Inferior parietal cortex (tissue), 1 donor: ENCODE measurements at regions not wholly inside any gene's neighbourhood (a gene's known extent, or its start where the extent isn't known, plus 50 kb on each side); places are given as distances from the start of the nearest gene placed in this dataset.
A peak's percentile ranks its signal among the peaks of the same experiment; 100 is the strongest.

Experiments
- DNase-seq: peaks from one replicate; pipeline ENCODE4 v3.0.0-alpha.2; 2016; ENCODE audit errors: extremely low spot score

DNA sequence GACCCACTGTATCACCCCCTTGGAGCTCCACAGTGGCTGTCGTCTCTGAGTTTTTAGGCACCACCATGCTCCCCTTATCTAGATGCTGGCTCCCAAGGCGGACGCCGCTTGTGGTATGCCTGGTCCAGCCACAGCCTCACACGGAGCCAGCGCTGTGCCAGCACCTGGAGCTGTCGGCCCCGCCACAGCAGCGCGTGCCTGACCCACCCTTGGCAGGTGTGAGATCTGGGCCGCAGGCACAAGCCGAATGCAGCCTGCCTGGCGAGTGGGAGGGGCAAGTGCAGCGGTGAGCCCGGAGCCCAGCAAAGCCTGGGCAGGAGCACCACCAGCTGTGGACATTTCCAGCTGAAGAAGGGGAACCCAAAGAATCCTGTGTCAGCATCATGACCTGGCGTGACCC, 91.9 kb upstream of the BACE2 start:
- no peak for DNase-seq

DNA sequence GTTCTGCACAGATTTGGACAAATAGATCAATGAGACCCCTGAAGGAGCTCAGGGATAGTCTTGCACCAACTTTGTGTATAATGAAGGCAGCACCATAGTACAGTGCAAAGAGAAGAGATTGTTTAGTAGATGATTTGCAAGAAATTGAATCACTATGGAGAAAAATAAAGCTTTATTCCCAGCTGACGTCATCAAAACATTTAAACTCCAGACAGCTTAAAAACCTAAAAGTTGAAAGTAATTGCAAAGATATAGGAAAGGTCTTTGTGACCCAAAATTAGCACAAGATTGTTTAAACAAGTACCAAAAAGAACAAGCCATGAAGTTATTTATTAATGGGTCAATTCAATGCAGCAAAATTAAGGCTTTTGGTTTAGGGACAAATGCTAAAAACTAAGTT, 88.8 kb upstream of the BACE2 start:
- no peak for DNase-seq

DNA sequence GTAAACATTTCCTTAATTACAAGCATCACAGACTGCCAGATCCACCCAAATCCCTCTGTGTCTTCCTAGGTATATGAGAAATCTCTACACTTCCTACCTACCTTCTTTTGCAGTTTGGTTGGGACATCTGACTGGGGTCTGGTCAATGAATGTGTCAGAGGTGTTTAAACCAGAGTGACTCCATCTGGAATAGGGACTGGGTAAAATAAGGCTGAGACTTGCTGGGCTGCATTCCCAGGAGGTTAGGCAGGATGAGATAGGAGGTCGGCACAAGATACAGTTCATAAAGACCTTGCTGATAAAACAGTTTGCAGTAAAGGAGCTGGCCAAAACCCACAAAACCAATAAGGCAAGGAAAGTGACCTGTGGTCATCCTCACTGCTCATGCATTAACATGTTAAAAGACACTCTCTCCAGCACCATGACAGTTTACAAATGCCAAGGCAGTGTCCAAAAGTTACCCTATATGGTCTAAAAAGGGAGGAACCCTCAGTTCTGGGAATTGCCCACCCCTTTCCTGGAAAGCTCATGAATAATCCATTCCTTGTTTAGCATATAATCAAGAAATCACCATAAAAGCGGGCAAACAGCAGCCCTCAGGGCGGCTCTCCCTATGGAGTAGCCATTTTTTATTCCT, 87.4 kb upstream of the BACE2 start:
- DNase-seq, result no peak

DNA sequence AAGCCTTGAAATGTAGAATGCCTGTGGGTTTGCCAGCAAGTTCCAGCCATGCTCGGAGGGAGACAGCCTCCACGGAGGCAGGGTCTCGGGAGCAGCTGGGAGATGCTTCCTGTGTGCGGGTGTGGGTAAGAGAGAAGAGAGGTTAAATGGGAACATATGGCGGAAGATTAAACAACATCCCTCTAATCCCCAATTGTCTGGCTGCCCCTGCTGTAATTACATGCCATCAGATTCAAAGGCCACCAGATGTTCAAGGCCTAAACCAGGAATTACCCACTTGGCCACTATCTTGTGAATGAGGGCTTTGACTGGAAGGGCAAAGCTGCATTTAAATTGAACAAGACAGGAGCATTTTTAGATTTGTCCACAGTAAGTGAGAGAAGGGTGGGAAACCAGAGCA, 81.4 kb upstream of the BACE2 start:
- DNase-seq, result no peak

DNA sequence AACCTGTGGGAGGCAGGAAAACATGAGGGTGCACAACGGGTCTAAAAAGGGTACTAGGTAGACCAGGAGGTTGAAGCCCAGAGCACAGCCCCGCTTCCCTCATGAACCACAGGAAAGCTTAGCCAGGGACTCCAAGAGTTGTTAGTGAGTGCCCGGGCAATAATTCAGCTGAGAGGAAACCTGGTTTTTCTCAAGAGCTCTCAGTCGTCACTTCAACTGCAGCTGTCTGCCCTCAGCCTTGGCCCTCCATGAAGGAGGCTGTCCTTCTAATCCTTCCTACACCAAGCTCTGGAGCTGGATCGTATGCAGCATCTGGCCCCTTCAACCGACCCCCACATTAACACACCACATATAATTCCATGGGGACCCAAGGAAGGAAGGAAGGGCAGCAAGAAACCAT, 77.0 kb upstream of the BACE2 start:
- no peak for DNase-seq

DNA sequence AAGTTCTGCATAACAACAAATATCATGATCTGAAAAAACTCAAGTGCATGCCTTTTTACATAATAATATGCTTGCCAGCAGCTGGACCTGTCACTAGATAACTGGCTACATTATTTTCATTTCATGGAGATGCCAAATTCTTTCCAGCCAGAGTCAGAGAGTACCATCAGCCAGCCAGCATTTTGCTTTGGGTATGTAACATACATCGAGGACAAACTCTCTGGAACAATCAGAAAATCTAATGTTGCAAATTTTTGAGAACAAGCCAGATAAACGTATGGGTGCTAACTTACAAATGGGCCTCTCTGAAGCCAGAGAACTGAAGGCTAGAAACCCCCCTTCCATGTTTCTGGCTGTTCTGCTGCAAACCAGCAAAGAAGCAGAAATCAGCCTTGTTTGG, 76.3 kb upstream of the BACE2 start:
- DNase-seq, result no peak

DNA sequence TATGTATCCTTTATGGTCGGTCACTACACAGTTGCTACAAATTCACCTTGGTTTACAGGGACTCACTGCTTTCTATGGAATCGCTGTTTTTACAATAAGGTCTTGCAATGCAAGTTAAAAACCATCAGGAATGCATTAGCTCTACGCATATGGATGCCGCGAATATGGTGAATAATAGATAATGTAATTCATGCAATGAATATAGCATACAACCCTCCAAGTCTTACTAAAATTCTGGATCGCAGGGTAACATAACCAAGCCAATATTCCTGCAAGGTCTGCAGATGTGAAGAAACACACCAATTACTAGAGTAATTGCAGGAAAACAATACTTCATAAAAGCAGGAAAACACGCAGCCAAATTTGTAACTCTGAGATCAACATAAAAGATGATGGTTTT, 75.6 kb upstream of the BACE2 start:
- DNase-seq, result no peak

DNA sequence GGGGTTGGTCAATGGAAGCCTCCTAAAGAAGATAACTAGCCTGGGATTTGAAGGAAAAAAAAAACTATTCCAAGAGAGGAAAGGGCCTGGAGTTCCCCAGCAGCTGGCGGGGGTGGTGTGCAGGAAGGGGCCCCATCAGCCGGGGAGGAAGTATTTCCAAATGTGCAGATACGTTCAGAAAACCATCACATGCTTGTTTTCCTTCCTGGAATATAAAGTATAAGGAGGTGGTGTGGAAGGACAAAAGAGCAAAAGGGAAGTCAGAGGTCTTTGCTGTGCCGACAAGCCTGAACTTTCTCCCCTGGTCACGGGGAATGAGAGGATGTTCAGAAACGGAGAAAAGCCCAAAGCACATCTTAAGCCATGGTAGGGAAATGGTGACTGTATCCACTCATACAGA, 72.0 kb upstream of the BACE2 start:
- DNase-seq, result no peak

DNA sequence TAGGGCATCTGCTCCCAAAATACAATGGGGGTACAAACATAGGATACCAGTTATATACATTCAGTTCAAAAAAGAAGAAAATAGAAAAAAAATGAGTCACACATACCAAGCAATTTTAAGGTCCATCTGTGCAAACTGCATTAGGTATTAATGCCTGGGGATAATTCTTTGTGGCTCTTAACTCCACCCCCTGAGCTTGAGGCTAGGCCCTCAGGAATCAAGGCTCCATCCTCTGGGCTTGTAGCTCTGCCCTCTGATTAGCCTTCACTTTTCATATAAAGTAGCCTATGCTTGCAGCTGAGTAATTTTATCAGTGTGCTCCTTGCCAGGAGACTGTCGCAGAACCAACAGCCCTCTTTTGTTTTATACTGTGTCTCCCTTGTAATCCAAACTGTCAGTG, 69.9 kb upstream of the BACE2 start:
- DNase-seq, result no peak

DNA sequence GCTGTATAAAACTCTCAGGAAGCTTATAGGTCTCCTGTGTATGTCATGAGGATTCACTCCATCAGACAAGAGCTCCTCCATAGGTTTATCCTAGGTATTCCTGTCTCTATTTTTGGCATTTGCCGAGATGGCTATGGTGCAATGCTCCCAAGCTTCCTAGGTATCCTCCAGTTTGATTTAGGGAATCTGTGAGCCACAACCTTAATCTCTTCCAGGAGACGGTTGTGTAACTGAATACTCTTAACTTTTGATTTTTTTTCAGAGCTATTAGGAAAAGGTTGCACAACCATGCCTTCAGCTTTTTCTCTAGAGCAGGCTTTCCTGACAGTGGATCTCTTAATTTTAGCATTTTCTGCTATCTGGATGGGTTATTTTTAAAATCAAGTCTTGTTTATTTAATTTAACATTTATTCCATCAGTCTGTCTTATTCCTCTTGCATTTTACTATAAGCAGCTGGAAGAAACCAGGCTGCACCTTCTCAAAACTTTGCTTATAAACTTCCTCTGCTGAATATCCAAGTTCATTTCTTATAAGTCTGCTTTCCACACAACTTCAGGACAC, 69.4 kb upstream of the BACE2 start:
- DNase-seq, result no peak

DNA sequence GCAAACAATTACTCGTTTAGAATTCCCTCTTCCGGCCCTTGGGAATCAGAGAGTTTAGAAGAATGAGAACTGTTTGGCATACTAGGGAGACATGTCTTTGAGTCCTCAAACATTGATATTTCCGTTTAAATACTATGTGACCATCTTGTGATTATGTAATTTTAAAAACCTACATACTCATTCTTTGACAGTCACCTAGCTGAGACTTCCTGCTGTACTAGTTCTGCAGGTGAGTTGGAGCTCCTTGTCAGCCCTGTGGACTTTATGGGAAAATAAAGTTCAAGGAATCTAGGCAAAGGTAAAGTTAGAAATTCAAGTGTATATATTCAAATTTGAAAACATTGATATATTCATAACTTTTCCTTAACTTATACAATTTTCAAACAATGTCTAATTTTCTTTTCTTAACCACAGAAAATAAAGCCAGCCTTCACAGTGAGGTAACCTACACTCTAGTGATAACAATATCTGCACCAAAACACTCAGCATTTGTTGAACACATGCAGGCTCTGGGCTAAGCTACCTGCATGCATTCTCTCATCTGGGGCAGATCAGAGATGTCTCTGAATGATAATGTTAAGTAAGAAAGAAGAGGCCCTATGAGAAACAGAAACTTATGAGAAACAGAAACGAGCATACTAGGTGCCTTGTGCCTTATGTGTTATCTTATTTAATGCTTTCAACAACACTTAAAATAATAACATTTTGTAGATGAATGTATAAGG, 67.0 kb upstream of the BACE2 start:
- DNase-seq, result no peak

DNA sequence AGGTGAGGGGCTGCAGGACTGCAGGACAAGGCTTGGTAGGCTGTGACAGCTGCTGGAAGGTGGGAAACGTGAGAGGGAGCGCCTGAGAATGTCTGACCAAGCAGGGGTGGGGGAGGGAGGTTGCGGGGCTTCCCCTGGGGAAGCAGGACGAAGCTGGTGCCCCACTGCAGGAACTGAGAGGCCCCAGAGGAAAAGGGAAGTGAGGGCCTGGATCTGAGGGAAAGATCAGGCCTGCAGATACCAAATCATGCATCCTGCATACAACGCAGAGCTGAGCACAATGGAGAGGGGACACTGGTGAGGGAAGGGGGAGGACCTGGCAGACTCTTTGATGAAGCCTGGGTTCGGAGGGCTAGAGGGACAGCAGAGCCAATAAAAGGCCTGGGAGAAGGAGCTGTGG, 65.7 kb upstream of the BACE2 start:
- no peak for DNase-seq

DNA sequence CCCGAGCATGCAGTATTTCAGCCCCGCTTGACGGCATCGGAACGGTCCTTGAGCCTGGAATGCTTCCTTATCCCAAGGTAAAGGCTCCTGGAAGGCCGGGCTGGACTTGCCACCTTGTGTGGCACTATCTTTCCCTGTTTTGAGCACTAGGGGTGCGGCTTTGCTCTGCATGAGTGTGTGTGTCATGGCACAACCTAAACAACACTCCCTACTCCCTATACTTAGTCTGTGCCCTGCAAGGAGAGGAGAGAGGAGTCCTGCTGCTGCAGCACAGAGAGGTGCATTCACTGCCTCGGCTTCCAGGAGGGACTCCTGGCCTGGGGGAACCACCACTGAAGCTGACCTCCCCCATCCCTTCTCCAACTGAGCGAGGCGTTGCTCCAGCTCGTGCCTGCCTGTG, 60.4 kb upstream of the BACE2 start:
- no peak for DNase-seq

DNA sequence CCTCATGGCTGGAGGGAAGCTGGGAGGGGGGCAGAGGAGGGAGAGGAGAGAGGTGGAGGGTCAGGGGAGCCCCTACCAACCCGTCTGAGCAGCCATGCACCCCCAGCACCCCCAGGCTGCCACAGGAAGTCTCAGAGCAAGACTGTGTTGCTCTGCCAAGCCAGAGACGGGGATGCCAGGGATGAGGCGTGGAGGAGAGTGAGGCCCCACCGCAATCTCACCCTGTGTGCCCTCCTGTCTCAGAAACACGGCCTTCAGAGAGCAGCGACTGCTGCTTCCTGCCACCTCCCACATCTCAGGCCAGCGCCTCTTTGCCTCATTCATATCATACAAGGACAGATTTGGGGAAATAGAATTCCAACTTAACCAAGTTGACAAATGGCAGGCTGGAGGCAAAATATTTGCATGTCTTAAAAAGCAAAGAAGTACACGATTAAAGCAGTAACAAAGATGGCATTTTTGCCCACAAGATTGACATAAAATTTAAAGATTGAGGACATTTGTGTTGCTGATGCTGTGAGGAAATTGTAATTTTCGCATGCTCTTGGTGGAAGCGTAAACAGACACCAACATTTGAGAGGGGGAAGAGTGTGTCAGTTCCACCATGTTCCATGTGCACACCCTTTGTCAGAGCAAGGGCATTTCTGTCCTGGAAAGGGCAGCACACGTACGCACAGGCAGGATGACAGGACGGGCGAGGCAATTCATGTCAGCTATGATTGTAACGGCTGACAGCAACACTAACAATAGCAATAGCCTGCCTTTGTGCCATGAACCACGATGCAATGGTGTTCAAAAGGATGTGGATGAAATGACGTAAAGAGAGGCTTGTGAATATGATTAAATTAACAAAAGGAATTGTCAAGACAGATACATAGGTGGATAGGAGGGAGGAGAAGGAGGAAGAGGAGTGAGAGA, 59.0 kb upstream of the BACE2 start:
- no peak for DNase-seq

DNA sequence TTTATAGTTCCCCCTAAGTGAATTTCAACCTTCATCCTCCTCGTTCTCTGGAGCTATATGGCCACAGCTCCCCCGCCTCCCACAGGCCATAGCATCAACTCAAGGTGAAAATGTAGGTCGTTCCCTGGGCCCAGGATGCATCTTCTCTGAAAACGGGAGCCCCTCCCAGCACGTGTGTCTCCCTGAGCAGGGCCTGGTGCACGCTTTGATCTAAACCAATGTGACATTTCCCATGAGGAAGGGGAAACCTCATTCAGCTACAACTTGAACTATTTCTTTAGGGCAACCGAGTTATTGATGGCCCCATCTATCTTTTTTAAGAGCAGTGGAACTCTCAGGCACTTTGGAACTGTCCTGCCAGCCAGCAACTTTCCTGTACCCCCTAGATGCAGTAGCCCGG, 57.8 kb upstream of the BACE2 start:
- no peak for DNase-seq

DNA sequence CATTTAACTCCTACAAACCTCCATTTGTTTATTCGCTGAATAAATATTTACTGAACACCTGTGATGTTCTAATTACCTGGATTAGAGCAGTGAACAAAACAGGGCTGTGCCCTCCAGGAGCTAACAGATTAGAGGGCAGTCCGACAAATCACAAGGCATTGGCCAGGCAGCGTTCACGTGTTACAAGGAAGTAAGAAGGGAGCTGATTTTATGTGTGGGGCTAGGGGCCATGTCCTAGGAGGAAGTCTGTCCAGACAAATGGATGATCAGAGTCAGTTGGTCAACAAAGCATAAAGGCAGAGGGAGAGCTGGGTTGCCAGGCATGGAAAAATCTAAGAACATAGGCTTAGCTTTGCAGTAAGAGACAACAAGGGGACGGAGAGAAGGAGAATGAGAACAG, 57.3 kb upstream of the BACE2 start:
- DNase-seq, result no peak

DNA sequence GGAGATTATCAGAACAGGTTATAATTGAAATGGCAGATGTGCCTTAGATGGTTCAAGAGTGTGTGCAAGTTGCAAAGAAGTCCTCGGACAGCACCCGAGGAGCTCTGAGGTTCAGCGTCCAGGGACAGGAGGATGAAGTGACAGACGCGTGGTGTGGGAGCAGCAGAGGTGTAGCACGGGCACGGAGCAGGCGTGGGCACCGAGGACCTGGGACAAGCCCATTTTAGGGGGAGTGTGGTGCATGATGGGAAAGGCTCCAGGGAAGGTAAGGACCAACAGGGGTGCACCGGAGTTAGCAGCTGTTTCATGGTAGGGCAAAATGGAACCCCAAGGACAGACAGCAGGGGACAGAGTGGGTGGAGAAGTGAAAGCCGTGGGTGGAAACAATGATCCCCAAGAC, 56.3 kb upstream of the BACE2 start:
- DNase-seq, result no peak

DNA sequence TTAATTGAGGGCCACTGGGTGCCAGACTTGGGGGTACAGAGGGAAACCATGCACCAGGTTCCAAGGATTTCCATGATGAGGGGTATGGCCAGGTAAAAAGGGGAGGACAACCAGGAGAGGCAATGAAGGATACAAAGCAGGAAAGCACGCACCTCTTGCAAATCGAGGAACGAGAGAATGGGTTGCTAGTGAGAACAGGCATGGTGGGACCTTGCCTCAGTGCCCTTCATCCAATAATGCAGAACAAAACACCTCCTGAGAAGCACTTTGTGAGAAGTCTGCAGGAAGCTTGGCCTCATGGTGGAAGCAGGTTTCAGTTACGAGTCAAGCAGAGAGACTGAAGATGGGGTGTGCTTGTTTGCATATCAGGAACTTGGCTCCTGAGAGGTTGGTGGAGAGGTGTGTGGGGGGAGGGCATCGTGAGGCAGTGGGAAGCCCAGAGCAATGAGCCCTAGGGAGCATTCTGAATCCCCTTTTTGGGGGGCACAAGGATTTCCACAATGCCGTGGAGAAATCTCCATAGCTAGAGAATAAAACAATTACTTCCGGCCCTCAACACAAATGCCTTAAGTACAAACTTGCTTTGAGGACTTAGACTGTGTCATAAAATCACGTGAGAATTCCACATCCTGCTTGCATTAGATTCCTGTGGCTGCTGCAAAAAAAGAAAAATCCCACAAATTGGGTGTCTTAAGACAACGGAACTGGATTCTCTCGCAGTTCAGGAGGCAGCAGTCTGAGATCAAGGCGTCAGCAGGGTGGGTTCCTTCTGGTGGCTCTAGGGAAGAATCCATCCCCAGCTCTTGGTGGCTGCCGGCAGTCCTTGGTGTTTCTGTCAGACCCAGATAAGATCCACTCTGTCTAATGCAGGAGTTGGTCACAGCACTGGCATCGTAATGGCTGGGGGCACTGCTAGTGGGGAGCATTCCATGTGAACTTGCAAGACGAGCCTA, 54.9 kb upstream of the BACE2 start:
- DNase-seq, result peak; percentile 7

DNA sequence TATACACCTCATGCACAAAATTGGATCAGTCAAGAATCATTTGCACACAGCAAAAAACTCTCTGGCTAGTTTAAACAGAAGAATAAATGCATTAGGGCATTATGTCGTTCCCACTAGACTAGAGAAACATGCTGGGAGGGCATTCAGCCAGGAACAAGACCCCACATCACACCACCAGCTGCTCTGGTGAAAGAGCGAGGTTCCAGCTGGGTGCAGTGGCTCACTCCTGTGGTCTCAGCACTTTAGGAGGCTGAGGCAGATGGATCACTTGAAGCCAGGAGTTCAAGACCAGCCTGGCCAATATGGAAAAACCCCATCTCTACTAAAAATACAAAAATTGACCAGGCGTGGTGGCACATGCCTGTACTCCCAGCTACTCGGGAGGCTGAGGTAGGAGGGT, 52.1 kb upstream of the BACE2 start:
- no peak for DNase-seq
